Choroid plexus epithelial cell (primary cell): ENCODE measurements at regions not wholly inside any gene's neighbourhood (a gene's known extent, or its start where the extent isn't known, plus 50 kb on each side); places are given as distances from the start of the nearest gene placed in this dataset.

Experiments
- DNase-seq: peaks from one replicate; pipeline ENCODE4 v3.0.0-alpha.2; 2010; ENCODE audit warnings: low read depth
- H3K4me3 ChIP-seq: 2 replicates; pipeline ENCODE4 v1.5.1; 2011; ENCODE audit warnings: low read depth, mild to moderate bottlenecking, control low read depth, low read length, moderate library complexity
- TF ChIP-seq, protein P1 (sequence below): conservative IDR thresholded peaks from 2 replicates; pipeline ENCODE4 v1.5.1; 2011; ENCODE audit warnings: low read depth, mild to moderate bottlenecking, control low read depth, inconsistent platforms, low read length, moderate library complexity

- DNase-seq: no peak
- TF ChIP-seq, protein P1, sequence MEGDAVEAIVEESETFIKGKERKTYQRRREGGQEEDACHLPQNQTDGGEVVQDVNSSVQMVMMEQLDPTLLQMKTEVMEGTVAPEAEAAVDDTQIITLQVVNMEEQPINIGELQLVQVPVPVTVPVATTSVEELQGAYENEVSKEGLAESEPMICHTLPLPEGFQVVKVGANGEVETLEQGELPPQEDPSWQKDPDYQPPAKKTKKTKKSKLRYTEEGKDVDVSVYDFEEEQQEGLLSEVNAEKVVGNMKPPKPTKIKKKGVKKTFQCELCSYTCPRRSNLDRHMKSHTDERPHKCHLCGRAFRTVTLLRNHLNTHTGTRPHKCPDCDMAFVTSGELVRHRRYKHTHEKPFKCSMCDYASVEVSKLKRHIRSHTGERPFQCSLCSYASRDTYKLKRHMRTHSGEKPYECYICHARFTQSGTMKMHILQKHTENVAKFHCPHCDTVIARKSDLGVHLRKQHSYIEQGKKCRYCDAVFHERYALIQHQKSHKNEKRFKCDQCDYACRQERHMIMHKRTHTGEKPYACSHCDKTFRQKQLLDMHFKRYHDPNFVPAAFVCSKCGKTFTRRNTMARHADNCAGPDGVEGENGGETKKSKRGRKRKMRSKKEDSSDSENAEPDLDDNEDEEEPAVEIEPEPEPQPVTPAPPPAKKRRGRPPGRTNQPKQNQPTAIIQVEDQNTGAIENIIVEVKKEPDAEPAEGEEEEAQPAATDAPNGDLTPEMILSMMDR: no peak
- no peak overlapping the region for H3K4me3 ChIP-seq
These were observed 86.0 kb upstream of the FAM20C start for GRCh38 chr7:106356-106755.

GRCh38 chr7:107233-107632 is 85.1 kb upstream of the FAM20C start:
- no peak overlapping the region for H3K4me3 ChIP-seq
- DNase-seq: no peak
- TF ChIP-seq, protein P1: no peak

- H3K4me3 ChIP-seq: no peak overlapping the region
- no peak for DNase-seq
- TF ChIP-seq, protein P1: no peak
These were observed 84.5 kb upstream of the FAM20C start for GRCh38 chr7:107907-108306.

DNA sequence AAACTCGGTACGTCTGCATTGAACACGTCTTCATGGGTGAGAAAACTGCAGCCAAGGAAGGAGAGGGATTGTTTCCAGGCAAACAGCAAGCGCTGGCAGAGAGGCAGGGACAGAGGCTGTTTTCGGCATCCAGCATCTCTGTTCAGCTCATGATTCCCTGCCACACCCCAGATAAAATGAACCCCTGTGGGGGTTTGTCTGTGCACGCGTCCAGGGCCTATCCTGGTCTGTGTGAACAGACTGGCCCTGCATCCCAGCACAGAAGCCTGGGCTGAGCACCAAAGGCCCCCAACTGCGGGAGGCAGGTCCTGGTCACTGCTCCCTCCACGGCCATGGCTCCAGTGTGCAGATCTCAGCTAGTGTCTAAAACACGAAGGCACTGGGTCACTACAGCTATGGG is 83.3 kb upstream of the FAM20C start:
- TF ChIP-seq, protein P1: no peak
- no peak for DNase-seq
- no peak overlapping the region for H3K4me3 ChIP-seq

- no peak overlapping the region for H3K4me3 ChIP-seq
- TF ChIP-seq, protein P1: no peak
- DNase-seq: no peak
These were observed 82.3 kb upstream of the FAM20C start for GRCh38 chr7:109898-110556.

GRCh38 chr7:110557-111232 is 81.7 kb upstream of the FAM20C start:
- no peak for DNase-seq
- no peak overlapping the region for H3K4me3 ChIP-seq
- TF ChIP-seq, protein P1: no peak

- no peak for DNase-seq
- H3K4me3 ChIP-seq: no peak overlapping the region
- TF ChIP-seq, protein P1: no peak
These were observed 80.8 kb upstream of the FAM20C start for GRCh38 chr7:111591-111990.
